DMS 273 (cell line): ENCODE measurements at regions not wholly inside any gene's neighbourhood (a gene's known extent, or its start where the extent isn't known, plus 50 kb on each side); places are given as distances from the start of the nearest gene placed in this dataset.

Experiments used
- DNase-seq: peaks from one replicate; lab custom pipeline; 2025; ENCODE audit not compliant: unreplicated experiment; lab: John Stamatoyannopoulos, UW

- DNase-seq, result no peak
Measured at GRCh38 chr2:242022550-242023290, 153.2 kb downstream of the RTP5 start.

- no peak for DNase-seq
Measured at GRCh38 chr2:242024751-242025355, 155.3 kb downstream of the RTP5 start.

GRCh38 chr2:242027676-242028450 lies 158.3 kb downstream of the RTP5 start:
- no peak for DNase-seq

GRCh38 chr2:242029422-242030225 lies 160.1 kb downstream of the RTP5 start:
- DNase-seq, result no peak

- DNase-seq, result no peak
Measured at GRCh38 chr2:242030226-242030575, 160.7 kb downstream of the RTP5 start.

GRCh38 chr2:242030858-242031257 lies 161.3 kb downstream of the RTP5 start:
- no peak for DNase-seq

- DNase-seq, result no peak
Measured at GRCh38 chr2:242031481-242032019, 162.0 kb downstream of the RTP5 start.

GRCh38 chr2:242032780-242033656 lies 163.5 kb downstream of the RTP5 start:
- DNase-seq, result no peak

- no peak for DNase-seq
Measured at GRCh38 chr2:242034138-242034537, 164.6 kb downstream of the RTP5 start.

GRCh38 chr2:242034996-242035814 lies 165.7 kb downstream of the RTP5 start:
- DNase-seq, result no peak

GRCh38 chr2:242035858-242036652 lies 166.5 kb downstream of the RTP5 start:
- no peak for DNase-seq

- DNase-seq, result no peak
Measured at GRCh38 chr2:242036653-242036950, 167.1 kb downstream of the RTP5 start.

GRCh38 chr2:242038166-242038927 lies 168.8 kb downstream of the RTP5 start:
- DNase-seq, result no peak

GRCh38 chr2:242038928-242039341 lies 169.4 kb downstream of the RTP5 start:
- no peak for DNase-seq

- DNase-seq, result no peak
Measured at GRCh38 chr2:242040303-242040655, 170.8 kb downstream of the RTP5 start.

- DNase-seq, result no peak
Measured at GRCh38 chr2:242040681-242041080, 171.2 kb downstream of the RTP5 start.

- no peak for DNase-seq
Measured at GRCh38 chr2:242041816-242042215, 172.3 kb downstream of the RTP5 start.
